ENCODE measurements at regions not wholly inside any gene's neighbourhood (a gene's known extent, or its start where the extent isn't known, plus 50 kb on each side); places are given as distances from the start of the nearest gene placed in this dataset.
A peak's percentile ranks its signal among the peaks of the same experiment; 100 is the strongest.
"Not testable (repeated sequence)": the region's sequence is repeated elsewhere in the genome, so short reads cannot be mapped to it uniquely, and the experiment has no call there.

- Histone ChIP-seq H3K4me3 (ENCODE audit: low read depth, low read length) (no peak overlapping the region), H3K9me3 (ENCODE audit: severe bottlenecking) (peaks cover 8% of the 10 kb centered on the region), H3K27me3 (ENCODE audit: insufficient read depth, low read depth, severe bottlenecking) (no peaks in the 10 kb centered on the region), H3K36me3 (no peaks in the 10 kb centered on the region), H3K27ac (no peak overlapping the region)
- DNase-seq, result no peak
- TF ChIP-seq CTCF (IDR thresholded peaks at IDR 0.05; ENCODE audit: low read depth, low read length), result no peak
Measured at GRCh38 chr4:101630319-101630986, 160.1 kb upstream of the BANK1 start.

- no peak overlapping the region for H3K4me3 ChIP-seq (ENCODE audit: low read depth, low read length)
- no peak overlapping the region for H3K27ac ChIP-seq
- no peak for DNase-seq
- H3K36me3 ChIP-seq, result no peaks in the 10 kb centered on the region
- H3K9me3 ChIP-seq (ENCODE audit: severe bottlenecking), result no peaks in the 10 kb centered on the region
- no peaks in the 10 kb centered on the region for H3K27me3 ChIP-seq (ENCODE audit: insufficient read depth, low read depth, severe bottlenecking)
- no peak for TF ChIP-seq CTCF (IDR thresholded peaks at IDR 0.05; ENCODE audit: low read depth, low read length)
Measured at GRCh38 chr4:101621120-101621519, 169.4 kb upstream of the BANK1 start.

- Histone ChIP-seq H3K4me3 (ENCODE audit: low read depth, low read length) (no peak overlapping the region), H3K9me3 (ENCODE audit: severe bottlenecking) (no peaks in the 10 kb centered on the region), H3K36me3 (no peaks in the 10 kb centered on the region), H3K27me3 (ENCODE audit: insufficient read depth, low read depth, severe bottlenecking) (no peaks in the 10 kb centered on the region), H3K27ac (no peak overlapping the region)
- TF ChIP-seq CTCF (IDR thresholded peaks at IDR 0.05; ENCODE audit: low read depth, low read length), result no peak
- DNase-seq, result no peak
Measured at GRCh38 chr4:101615652-101616051, 174.9 kb upstream of the BANK1 start.

GRCh38 chr4:101606989-101607388, 183.5 kb upstream of the BANK1 start:
- H3K4me3 ChIP-seq (ENCODE audit: low read depth, low read length); H3K27ac ChIP-seq; H3K27me3 ChIP-seq (ENCODE audit: insufficient read depth, low read depth, severe bottlenecking); H3K9me3 ChIP-seq (ENCODE audit: severe bottlenecking); H3K36me3 ChIP-seq; DNase-seq: not testable (repeated sequence)

GRCh38 chr4:101604976-101605375, 185.6 kb upstream of the BANK1 start:
- no peak overlapping the region for H3K4me3 ChIP-seq (ENCODE audit: low read depth, low read length)
- DNase-seq, result peak; percentile 26
- no peak overlapping the region for H3K27ac ChIP-seq
- no peaks in the 10 kb centered on the region for H3K27me3 ChIP-seq (ENCODE audit: insufficient read depth, low read depth, severe bottlenecking)
- no peaks in the 10 kb centered on the region for H3K9me3 ChIP-seq (ENCODE audit: severe bottlenecking)
- H3K36me3 ChIP-seq, result no peaks in the 10 kb centered on the region
- TF ChIP-seq CTCF (IDR thresholded peaks at IDR 0.05; ENCODE audit: low read depth, low read length), result no peak

GRCh38 chr4:101600287-101600686, 190.2 kb upstream of the BANK1 start:
- H3K4me3 ChIP-seq (ENCODE audit: low read depth, low read length), result no peak overlapping the region
- no peak for DNase-seq
- no peak for TF ChIP-seq CTCF (IDR thresholded peaks at IDR 0.05; ENCODE audit: low read depth, low read length)

More at GRCh38 chr4:101600287-101600686, 190.2 kb upstream of the BANK1 start:
- no peaks in the 10 kb centered on the region for H3K36me3 ChIP-seq
- H3K27me3 ChIP-seq (ENCODE audit: insufficient read depth, low read depth, severe bottlenecking), result peaks cover 2% of the 10 kb centered on the region
- no peaks in the 10 kb centered on the region for H3K9me3 ChIP-seq (ENCODE audit: severe bottlenecking)
- H3K27ac ChIP-seq, result no peak overlapping the region
